Upper lobe of left lung (tissue), 4 donors: ENCODE measurements at regions not wholly inside any gene's neighbourhood (a gene's known extent, or its start where the extent isn't known, plus 50 kb on each side); places are given as distances from the start of the nearest gene placed in this dataset.

Experiments used
- CTCF ChIP-seq, 6 experiments: fragments of 450-650 bp in 4 of 6; fragments of 200-600 bp in 2 of 6; sonication (generic) in 2 of 6; IDR thresholded peaks; one replicate each; pipeline ENCODE4 v1.5.1; 2016 to 2019; ENCODE audit warnings: antibody characterized with exemption in 6 of 6
- EP300 ChIP-seq, 4 donors: sonication (generic); formaldehyde crosslinking; IDR thresholded peaks; one replicate each; pipeline ENCODE4 v1.5.1; 2017; ENCODE audit warnings: antibody characterized with exemption in 4 of 4, control low read depth in 2 of 4
- POLR2A ChIP-seq, 4 donors: fragments of 450-650 bp; IDR thresholded peaks; one replicate each; pipeline ENCODE4 v1.5.1; 2016 to 2017; ENCODE audit warnings: antibody characterized with exemption in 4 of 4, mild to moderate bottlenecking in 2 of 4
- POLR2AphosphoS5 ChIP-seq, 2 donors: sonication (generic); formaldehyde crosslinking; IDR thresholded peaks; one replicate each; pipeline ENCODE4 v1.5.1; 2017; ENCODE audit warnings: antibody characterized with exemption in 2 of 2

DNA sequence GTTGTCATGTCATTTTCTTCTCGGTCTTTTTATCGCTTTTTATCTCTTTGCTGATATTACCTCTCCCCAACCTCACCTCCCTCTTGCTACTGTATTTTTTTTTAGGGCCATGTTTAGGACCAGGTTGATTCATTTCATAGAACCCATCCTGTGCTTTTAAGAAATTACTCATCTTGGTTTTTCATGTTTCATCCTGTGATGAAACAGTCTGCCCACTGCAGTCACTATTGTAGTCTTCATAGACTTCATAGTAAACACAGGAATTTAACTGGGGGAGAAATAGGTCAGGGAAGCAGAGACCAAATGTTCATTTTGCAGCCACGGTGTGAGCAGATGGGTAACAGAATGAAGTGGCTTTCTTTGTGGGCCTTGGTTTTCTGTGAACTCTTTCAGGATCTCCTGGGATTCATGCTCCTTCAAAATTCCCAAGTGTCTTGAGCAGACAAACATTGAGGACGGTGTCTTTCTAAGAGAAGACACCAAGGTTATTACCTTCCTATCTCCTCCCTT, 161.8 kb downstream of the NAA11 start:
- TF ChIP-seq CTCF (IDR thresholded peaks at IDR 0.05): no peak
- TF ChIP-seq POLR2AphosphoS5 (IDR thresholded peaks at IDR 0.05): no peak
- TF ChIP-seq POLR2A (IDR thresholded peaks at IDR 0.05): no peak
- no peak for TF ChIP-seq EP300 (IDR thresholded peaks at IDR 0.05)
